Sigmoid colon (tissue), 3 donors: ENCODE measurements at regions not wholly inside any gene's neighbourhood (a gene's known extent, or its start where the extent isn't known, plus 50 kb on each side); places are given as distances from the start of the nearest gene placed in this dataset.

Source experiments
- CTCF ChIP-seq, 4 experiments: fragments of 450-650 bp in 3 of 4; fragments of 200-600 bp in 1 of 4; IDR thresholded peaks; one replicate each; pipeline ENCODE4 v1.5.1; 2016 to 2019; ENCODE audit warnings: antibody characterized with exemption in 4 of 4, mild to moderate bottlenecking in 3 of 4, moderate library complexity in 2 of 4
- POLR2A ChIP-seq, 2 donors: fragments of 450-650 bp; IDR thresholded peaks; one replicate each; pipeline ENCODE4 v1.6.1; 2016; ENCODE audit warnings: antibody characterized with exemption in 2 of 2, mild to moderate bottlenecking in 2 of 2, moderate library complexity in 2 of 2

- TF ChIP-seq POLR2A (IDR thresholded peaks at IDR 0.05) = no peak
- no peak for TF ChIP-seq CTCF (IDR thresholded peaks at IDR 0.05)
These were observed 186.2 kb downstream of the RCHY1 start for GRCh38 chr4:75327804-75328512.
